HepG2 (cell line): ENCODE measurements at regions not wholly inside any gene's neighbourhood (a gene's known extent, or its start where the extent isn't known, plus 50 kb on each side); places are given as distances from the start of the nearest gene placed in this dataset.

Experiments
- AHR ChIP-seq: IDR thresholded peaks from 2 replicates; pipeline ENCODE4 v1.6.1; 2018; ENCODE audit warnings: missing genetic modification reagents, missing compliant biosample characterization
- ATF7-NPFF ChIP-seq: sonication (generic); formaldehyde crosslinking; IDR thresholded peaks from 2 replicates; pipeline ENCODE4 v1.8.1; 2023; ENCODE audit warnings: mild to moderate bottlenecking, low read depth, missing genetic modification reagents, moderate library complexity
- IKZF1 ChIP-seq: fragments of 450-650 bp; IDR thresholded peaks from 2 replicates; pipeline ENCODE4 v1.7.1; 2016
- KDM2A ChIP-seq: sonication (generic); formaldehyde crosslinking; IDR thresholded peaks from 2 replicates; pipeline ENCODE4 v1.4.0; 2020; ENCODE audit warnings: low read depth, missing genetic modification reagents, borderline replicate concordance
- PCBP2 ChIP-seq: fragments of 200-400 bp; formaldehyde crosslinking; optimal IDR thresholded peaks from 2 replicates; pipeline ENCODE3; 2018; ENCODE audit warnings: low read length, low read depth; ENCODE audit not compliant: poor library complexity, severe bottlenecking
- SALL1 ChIP-seq: sonication (generic); formaldehyde crosslinking; IDR thresholded peaks from 2 replicates; pipeline ENCODE4 v1.8.0; 2022; ENCODE audit warnings: mild to moderate bottlenecking, missing genetic modification reagents
- SMC3 ChIP-seq: IDR thresholded peaks from 2 replicates; pipeline ENCODE4 v1.6.1; 2011; ENCODE audit warnings: low read length, improper control_type of control experiment
- ZBTB38 ChIP-seq: sonication (generic); formaldehyde crosslinking; IDR thresholded peaks from 2 replicates; pipeline ENCODE4 v1.5.1; 2020; ENCODE audit warnings: mild to moderate bottlenecking, missing genetic modification reagents
- ZBTB7B ChIP-seq: sonication (generic); formaldehyde crosslinking; IDR thresholded peaks from 2 replicates; pipeline ENCODE4 v1.4.0; 2020; ENCODE audit warnings: missing genetic modification reagents
- ZMYM3 ChIP-seq: sonication (generic); formaldehyde crosslinking; IDR thresholded peaks from 2 replicates; pipeline ENCODE4 v1.5.1; 2020; ENCODE audit warnings: mild to moderate bottlenecking, missing genetic modification reagents
- ZNF768 ChIP-seq: sonication (generic); formaldehyde crosslinking; IDR thresholded peaks from 2 replicates; pipeline ENCODE4 v1.4.0; 2020; ENCODE audit warnings: missing genetic modification reagents
- ZSCAN22 ChIP-seq: sonication (generic); formaldehyde crosslinking; IDR thresholded peaks from 2 replicates; pipeline ENCODE4 v1.4.0; 2020; ENCODE audit warnings: mild to moderate bottlenecking, missing genetic modification reagents
- ZSCAN30 ChIP-seq: sonication (generic); formaldehyde crosslinking; IDR thresholded peaks from 2 replicates; pipeline ENCODE4 v1.5.0; 2020; ENCODE audit warnings: mild to moderate bottlenecking, missing genetic modification reagents
- TF ChIP-seq, protein P1 (sequence below): sonication (generic); formaldehyde crosslinking; conservative IDR thresholded peaks from 2 replicates; pipeline ENCODE4 v1.8.0; 2022; ENCODE audit warnings: low read depth, missing genetic modification reagents
- TF ChIP-seq, protein P2 (sequence below): sonication (generic); formaldehyde crosslinking; IDR thresholded peaks from 2 replicates; pipeline ENCODE4 v1.4.0; 2020; ENCODE audit warnings: missing genetic modification reagents, borderline replicate concordance
- TF ChIP-seq, protein P3 (sequence below): sonication (generic); formaldehyde crosslinking; IDR thresholded peaks from 2 replicates; pipeline ENCODE4 v1.5.0; 2020; ENCODE audit warnings: mild to moderate bottlenecking, missing genetic modification reagents, moderate library complexity
- TF ChIP-seq, protein P4 (sequence below): sonication (generic); formaldehyde crosslinking; IDR thresholded peaks from 2 replicates; pipeline ENCODE4 v1.5.1; 2020; ENCODE audit warnings: mild to moderate bottlenecking, missing genetic modification reagents, moderate library complexity
- TF ChIP-seq, protein P5 (sequence below): sonication (generic); formaldehyde crosslinking; IDR thresholded peaks from 2 replicates; pipeline ENCODE4 v1.5.0; 2020; ENCODE audit warnings: missing genetic modification reagents, mild to moderate bottlenecking, borderline replicate concordance

DNA sequence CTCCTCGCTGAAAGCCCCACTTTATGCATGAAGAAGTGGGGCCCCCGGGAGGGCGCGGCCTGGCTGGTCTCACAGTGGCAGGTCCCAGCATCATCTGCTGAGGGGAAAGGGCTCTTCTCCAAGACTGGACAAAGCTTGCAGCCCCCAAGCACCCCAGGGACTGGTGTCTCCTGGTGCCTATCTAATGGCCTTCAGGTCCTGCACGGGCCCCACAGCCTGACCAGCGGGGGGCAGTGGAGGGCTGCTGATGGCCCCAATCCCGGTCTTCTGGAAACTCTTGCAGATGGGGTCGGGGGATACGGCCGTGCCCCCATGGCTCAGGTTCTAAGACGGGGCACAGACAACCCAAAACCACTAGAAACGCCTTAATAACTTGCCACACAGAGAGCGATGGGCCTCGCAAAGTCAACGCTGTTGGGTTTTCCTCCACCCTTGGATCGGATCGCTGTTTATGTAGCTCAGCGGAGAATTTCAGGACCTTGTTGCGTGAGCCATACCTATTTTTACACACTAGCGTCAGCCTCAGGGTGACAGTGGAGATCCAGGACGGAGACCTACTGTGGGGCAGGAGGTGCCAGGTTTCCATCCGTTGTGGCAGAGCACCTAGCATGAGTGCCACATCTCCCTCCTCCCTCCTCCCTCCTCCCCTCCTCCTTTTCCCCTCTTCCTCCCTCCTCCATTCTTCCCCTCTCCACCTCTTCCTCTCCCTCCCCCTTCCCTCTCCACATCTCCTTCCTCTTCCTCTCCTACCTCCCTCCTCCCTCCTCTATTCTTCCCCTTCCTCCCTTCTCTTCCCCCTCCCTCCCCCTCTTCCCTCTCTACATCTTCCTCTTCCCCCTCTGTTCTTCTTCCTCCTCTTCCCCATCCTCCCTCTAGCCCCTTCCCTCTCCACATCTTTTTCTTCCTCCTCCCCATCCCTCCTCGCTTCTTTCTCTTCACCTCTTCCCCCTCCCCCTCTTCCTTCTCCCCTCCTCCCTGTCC, 79.3 kb upstream of the ALDH1L1 start (continued):
- TF ChIP-seq ATF7-NPFF (CRISPR knock-in tag) = no peak
- TF ChIP-seq ZMYM3 (CRISPR knock-in tag) = no peak
- TF ChIP-seq, protein P1, sequence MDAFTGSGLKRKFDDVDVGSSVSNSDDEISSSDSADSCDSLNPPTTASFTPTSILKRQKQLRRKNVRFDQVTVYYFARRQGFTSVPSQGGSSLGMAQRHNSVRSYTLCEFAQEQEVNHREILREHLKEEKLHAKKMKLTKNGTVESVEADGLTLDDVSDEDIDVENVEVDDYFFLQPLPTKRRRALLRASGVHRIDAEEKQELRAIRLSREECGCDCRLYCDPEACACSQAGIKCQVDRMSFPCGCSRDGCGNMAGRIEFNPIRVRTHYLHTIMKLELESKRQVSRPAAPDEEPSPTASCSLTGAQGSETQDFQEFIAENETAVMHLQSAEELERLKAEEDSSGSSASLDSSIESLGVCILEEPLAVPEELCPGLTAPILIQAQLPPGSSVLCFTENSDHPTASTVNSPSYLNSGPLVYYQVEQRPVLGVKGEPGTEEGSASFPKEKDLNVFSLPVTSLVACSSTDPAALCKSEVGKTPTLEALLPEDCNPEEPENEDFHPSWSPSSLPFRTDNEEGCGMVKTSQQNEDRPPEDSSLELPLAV (CRISPR knock-in tag) = no peak
- TF ChIP-seq, protein P2, sequence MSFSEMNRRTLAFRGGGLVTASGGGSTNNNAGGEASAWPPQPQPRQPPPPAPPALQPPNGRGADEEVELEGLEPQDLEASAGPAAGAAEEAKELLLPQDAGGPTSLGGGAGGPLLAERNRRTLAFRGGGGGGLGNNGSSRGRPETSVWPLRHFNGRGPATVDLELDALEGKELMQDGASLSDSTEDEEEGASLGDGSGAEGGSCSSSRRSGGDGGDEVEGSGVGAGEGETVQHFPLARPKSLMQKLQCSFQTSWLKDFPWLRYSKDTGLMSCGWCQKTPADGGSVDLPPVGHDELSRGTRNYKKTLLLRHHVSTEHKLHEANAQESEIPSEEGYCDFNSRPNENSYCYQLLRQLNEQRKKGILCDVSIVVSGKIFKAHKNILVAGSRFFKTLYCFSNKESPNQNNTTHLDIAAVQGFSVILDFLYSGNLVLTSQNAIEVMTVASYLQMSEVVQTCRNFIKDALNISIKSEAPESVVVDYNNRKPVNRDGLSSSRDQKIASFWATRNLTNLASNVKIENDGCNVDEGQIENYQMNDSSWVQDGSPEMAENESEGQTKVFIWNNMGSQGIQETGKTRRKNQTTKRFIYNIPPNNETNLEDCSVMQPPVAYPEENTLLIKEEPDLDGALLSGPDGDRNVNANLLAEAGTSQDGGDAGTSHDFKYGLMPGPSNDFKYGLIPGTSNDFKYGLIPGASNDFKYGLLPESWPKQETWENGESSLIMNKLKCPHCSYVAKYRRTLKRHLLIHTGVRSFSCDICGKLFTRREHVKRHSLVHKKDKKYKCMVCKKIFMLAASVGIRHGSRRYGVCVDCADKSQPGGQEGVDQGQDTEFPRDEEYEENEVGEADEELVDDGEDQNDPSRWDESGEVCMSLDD (CRISPR knock-in tag) = no peak
- TF ChIP-seq, protein P3, sequence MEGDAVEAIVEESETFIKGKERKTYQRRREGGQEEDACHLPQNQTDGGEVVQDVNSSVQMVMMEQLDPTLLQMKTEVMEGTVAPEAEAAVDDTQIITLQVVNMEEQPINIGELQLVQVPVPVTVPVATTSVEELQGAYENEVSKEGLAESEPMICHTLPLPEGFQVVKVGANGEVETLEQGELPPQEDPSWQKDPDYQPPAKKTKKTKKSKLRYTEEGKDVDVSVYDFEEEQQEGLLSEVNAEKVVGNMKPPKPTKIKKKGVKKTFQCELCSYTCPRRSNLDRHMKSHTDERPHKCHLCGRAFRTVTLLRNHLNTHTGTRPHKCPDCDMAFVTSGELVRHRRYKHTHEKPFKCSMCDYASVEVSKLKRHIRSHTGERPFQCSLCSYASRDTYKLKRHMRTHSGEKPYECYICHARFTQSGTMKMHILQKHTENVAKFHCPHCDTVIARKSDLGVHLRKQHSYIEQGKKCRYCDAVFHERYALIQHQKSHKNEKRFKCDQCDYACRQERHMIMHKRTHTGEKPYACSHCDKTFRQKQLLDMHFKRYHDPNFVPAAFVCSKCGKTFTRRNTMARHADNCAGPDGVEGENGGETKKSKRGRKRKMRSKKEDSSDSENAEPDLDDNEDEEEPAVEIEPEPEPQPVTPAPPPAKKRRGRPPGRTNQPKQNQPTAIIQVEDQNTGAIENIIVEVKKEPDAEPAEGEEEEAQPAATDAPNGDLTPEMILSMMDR (CRISPR knock-in tag) = peak; percentile 85
- TF ChIP-seq PCBP2 = peak; percentile 66
- no peak for TF ChIP-seq IKZF1
- 0 out of 2 replicates have a peak, but pooled peaks have one; percentile 21 for TF ChIP-seq SALL1
- peak; percentile 50 for TF ChIP-seq SMC3
- TF ChIP-seq, protein P4, sequence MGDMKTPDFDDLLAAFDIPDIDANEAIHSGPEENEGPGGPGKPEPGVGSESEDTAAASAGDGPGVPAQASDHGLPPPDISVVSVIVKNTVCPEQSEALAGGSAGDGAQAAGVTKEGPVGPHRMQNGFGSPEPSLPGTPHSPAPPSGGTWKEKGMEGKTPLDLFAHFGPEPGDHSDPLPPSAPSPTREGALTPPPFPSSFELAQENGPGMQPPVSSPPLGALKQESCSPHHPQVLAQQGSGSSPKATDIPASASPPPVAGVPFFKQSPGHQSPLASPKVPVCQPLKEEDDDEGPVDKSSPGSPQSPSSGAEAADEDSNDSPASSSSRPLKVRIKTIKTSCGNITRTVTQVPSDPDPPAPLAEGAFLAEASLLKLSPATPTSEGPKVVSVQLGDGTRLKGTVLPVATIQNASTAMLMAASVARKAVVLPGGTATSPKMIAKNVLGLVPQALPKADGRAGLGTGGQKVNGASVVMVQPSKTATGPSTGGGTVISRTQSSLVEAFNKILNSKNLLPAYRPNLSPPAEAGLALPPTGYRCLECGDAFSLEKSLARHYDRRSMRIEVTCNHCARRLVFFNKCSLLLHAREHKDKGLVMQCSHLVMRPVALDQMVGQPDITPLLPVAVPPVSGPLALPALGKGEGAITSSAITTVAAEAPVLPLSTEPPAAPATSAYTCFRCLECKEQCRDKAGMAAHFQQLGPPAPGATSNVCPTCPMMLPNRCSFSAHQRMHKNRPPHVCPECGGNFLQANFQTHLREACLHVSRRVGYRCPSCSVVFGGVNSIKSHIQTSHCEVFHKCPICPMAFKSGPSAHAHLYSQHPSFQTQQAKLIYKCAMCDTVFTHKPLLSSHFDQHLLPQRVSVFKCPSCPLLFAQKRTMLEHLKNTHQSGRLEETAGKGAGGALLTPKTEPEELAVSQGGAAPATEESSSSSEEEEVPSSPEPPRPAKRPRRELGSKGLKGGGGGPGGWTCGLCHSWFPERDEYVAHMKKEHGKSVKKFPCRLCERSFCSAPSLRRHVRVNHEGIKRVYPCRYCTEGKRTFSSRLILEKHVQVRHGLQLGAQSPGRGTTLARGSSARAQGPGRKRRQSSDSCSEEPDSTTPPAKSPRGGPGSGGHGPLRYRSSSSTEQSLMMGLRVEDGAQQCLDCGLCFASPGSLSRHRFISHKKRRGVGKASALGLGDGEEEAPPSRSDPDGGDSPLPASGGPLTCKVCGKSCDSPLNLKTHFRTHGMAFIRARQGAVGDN (CRISPR knock-in tag) = peak; percentile 26; the same call in 1 of the 2 replicates
- TF ChIP-seq ZBTB7B (CRISPR knock-in tag) = peak; percentile 61; the same call in 1 of the 2 replicates
- no peak for TF ChIP-seq ZSCAN30
- TF ChIP-seq ZBTB38 (CRISPR knock-in tag) = 0 out of 2 replicates have a peak, but pooled peaks have one; percentile 13
- no peak for TF ChIP-seq ZSCAN22 (CRISPR knock-in tag)
- TF ChIP-seq AHR (CRISPR knock-in tag) = no peak
- TF ChIP-seq, protein P5, sequence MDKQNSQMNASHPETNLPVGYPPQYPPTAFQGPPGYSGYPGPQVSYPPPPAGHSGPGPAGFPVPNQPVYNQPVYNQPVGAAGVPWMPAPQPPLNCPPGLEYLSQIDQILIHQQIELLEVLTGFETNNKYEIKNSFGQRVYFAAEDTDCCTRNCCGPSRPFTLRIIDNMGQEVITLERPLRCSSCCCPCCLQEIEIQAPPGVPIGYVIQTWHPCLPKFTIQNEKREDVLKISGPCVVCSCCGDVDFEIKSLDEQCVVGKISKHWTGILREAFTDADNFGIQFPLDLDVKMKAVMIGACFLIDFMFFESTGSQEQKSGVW = no peak
- TF ChIP-seq ZNF768 (CRISPR knock-in tag) = no peak
- peak; percentile 66 for TF ChIP-seq KDM2A (CRISPR knock-in tag)
